ENCODE measurements at regions not wholly inside any gene's neighbourhood (a gene's known extent, or its start where the extent isn't known, plus 50 kb on each side); places are given as distances from the start of the nearest gene placed in this dataset.

DNA sequence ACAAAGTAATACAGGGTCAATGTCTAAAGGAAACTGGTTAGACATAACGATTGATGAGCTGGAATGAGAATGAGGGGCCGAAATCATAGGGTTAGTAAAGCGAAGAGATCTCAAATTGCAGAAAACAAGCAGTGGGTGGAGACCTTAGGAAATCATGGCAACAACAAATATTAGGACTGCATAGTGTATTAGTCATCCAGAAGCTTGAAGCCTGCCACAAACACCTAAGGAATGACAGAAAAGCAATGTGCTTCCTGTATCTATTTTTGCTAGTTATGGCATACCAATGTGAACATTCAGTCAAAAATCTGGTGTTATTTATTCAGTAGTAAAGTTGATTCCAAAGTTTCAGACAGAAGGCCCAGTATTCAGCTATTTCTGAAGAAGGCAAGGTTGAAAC is 410.9 kb upstream of the CT83 start:
- intact Hi-C loops (cut with DNase I): no loop called here
- H3K27ac ChIP-seq: no peak overlapping the region
- DNase-seq (no peak), ATAC-seq (no peak)
- TF ChIP-seq, protein P1, sequence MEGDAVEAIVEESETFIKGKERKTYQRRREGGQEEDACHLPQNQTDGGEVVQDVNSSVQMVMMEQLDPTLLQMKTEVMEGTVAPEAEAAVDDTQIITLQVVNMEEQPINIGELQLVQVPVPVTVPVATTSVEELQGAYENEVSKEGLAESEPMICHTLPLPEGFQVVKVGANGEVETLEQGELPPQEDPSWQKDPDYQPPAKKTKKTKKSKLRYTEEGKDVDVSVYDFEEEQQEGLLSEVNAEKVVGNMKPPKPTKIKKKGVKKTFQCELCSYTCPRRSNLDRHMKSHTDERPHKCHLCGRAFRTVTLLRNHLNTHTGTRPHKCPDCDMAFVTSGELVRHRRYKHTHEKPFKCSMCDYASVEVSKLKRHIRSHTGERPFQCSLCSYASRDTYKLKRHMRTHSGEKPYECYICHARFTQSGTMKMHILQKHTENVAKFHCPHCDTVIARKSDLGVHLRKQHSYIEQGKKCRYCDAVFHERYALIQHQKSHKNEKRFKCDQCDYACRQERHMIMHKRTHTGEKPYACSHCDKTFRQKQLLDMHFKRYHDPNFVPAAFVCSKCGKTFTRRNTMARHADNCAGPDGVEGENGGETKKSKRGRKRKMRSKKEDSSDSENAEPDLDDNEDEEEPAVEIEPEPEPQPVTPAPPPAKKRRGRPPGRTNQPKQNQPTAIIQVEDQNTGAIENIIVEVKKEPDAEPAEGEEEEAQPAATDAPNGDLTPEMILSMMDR (IDR thresholded peaks at IDR 0.05): no peak
- TF ChIP-seq POLR2A (IDR thresholded peaks at IDR 0.05): no peak
- no peak overlapping the region for H3K4me3 ChIP-seq
- H3K9me3 ChIP-seq: no peaks in the 10 kb centered on the region
- WGBS (ENCODE audit: insufficient coverage, low coverage, low lambda C conversion rate, missing lambda C conversion rate): 39% methylated on average over 3 of the region's 3 CpGs
- no peaks in the 10 kb centered on the region for H3K4me1 ChIP-seq
- no peaks in the 10 kb centered on the region for H3K27me3 ChIP-seq
- H3K36me3 ChIP-seq: no peaks in the 10 kb centered on the region

DNA sequence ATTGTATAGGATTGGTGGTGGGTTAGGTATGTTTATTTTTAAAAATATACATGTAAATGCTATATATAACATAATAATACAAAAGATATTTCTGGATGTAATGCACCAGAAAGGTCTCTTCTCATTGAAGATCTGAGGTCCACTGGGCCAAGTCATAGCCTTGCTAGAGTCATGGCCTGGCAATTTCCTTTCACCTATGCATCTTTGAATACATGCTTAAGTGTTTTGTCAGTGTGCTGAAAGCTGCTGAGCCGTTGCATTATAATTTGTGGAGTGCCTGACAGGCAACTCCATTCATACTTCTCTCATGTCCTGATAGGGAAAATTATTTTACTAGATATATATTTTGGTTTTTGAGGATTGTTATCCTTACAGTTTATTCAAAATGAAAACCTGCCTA is 410.2 kb upstream of the CT83 start:
- no peak for ATAC-seq

DNA sequence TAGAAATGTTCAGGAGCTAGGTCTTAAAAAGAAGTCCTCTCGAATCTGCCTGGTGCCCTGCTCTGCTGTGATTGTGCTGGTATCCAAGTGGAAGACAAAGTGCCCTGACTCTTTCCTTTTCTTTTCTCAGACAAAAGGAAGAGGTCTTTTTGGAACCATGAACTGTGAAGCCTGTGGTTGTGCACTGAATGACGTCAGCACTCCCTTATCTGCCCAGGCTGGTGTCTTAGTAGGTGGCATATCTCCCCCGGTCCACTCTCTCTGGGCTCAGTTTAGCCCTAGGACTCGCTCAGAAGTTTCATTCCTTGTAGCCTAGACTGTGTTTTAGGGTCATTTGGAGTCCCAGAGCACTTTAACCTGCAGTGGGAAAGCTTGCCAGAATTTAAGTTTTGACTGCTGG is 400.3 kb upstream of the CT83 start:
- 50% methylated on average over 1 of the region's 4 CpGs for WGBS (ENCODE audit: insufficient coverage, low coverage, low lambda C conversion rate, missing lambda C conversion rate)
- DNase-seq (no peak), ATAC-seq (no peak)
- no peak for TF ChIP-seq POLR2A (IDR thresholded peaks at IDR 0.05)
- TF ChIP-seq, protein P1 (IDR thresholded peaks at IDR 0.05): no peak
- Histone ChIP-seq H3K36me3 (no peaks in the 10 kb centered on the region), H3K27ac (no peak overlapping the region), H3K4me1 (no peaks in the 10 kb centered on the region), H3K9me3 (no peaks in the 10 kb centered on the region), H3K27me3 (no peaks in the 10 kb centered on the region), H3K4me3 (no peak overlapping the region)
- intact Hi-C loops (cut with DNase I): no loop called here

More for the DNA sequence above, 410.2 kb upstream of the CT83 start:
- Histone ChIP-seq H3K27me3 (no peaks in the 10 kb centered on the region), H3K4me3 (no peak overlapping the region), H3K9me3 (no peaks in the 10 kb centered on the region), H3K36me3 (no peaks in the 10 kb centered on the region), H3K4me1 (no peaks in the 10 kb centered on the region), H3K27ac (no peak overlapping the region)
- intact Hi-C loops (cut with DNase I): no loop called here
- TF ChIP-seq, protein P1 (IDR thresholded peaks at IDR 0.05): no peak
- TF ChIP-seq POLR2A (IDR thresholded peaks at IDR 0.05): no peak
- 38% methylated on average over 1 of the region's 1 CpG for WGBS (ENCODE audit: insufficient coverage, low coverage, low lambda C conversion rate, missing lambda C conversion rate)
- DNase-seq: no peak

DNA sequence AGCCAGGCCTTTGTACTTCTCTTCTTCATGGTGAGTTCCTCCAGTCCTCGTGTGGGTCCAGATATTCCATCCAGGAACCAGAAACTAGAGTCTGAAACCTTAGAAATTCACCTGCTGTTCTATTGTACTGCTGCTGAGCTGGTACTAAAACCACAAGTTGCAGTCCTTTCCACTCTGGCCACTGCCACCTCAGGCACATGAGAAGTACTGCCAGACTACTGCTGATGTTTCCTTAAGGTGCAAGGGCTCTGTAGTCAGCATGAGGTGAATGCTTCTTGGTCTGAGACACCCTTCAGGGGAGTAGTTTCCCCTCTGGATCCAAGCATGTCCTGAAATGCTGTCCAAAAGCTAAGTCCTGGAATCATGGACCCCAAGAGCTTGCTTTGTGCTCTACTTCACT is 399.6 kb upstream of the CT83 start:
- Histone ChIP-seq H3K27ac (no peak overlapping the region), H3K4me3 (no peak overlapping the region), H3K9me3 (no peaks in the 10 kb centered on the region), H3K27me3 (no peaks in the 10 kb centered on the region), H3K4me1 (no peaks in the 10 kb centered on the region), H3K36me3 (no peaks in the 10 kb centered on the region)
- intact Hi-C loops (cut with DNase I): no loop called here
- ATAC-seq: no peak
- no peak for TF ChIP-seq POLR2A (IDR thresholded peaks at IDR 0.05)
- TF ChIP-seq, protein P1 (IDR thresholded peaks at IDR 0.05): no peak
- 29% methylated on average over 1 of the region's 1 CpG for WGBS (ENCODE audit: insufficient coverage, low coverage, low lambda C conversion rate, missing lambda C conversion rate)
- no peak for DNase-seq

DNA sequence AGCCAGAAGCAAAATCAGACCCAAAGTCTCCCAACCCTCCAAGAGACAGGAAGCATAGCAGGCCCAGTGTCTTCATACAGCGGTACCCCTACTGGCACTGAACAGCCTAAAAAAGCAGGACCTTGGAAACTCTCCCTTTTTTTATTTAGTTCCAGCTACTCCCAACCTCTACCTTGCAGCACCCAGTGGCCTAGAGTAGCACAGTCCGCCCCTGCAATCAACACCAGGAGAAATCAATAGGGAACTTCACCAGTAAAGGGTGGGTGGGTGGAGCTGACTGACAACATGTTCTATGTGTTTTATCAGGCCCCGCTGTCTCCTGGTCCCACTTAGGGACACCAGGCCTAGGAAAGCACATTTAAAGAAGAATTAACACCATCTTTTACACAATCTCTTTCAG is 378.5 kb upstream of the CT83 start:
- 40% methylated on average over 2 of the region's 3 CpGs for WGBS (ENCODE audit: insufficient coverage, low coverage, low lambda C conversion rate, missing lambda C conversion rate)
- Histone ChIP-seq H3K9me3 (no peaks in the 10 kb centered on the region), H3K27me3 (no peaks in the 10 kb centered on the region), H3K27ac (no peak overlapping the region), H3K4me1 (no peaks in the 10 kb centered on the region), H3K4me3 (no peak overlapping the region), H3K36me3 (no peaks in the 10 kb centered on the region)
- no peak for DNase-seq
- TF ChIP-seq, protein P1 (IDR thresholded peaks at IDR 0.05): no peak
- no peak for TF ChIP-seq POLR2A (IDR thresholded peaks at IDR 0.05)
- intact Hi-C loops (cut with DNase I): no loop called here
- ATAC-seq: no peak
